SK-N-SH (cell line): ENCODE measurements at regions not wholly inside any gene's neighbourhood (a gene's known extent, or its start where the extent isn't known, plus 50 kb on each side); places are given as distances from the start of the nearest gene placed in this dataset.
A peak's percentile ranks its signal among the peaks of the same experiment; 100 is the strongest.

Experiments
- CTCF ChIA-PET: fragments of 300-600, 350-600 bp; formaldehyde crosslinking; extraction: SDS; loops from one replicate; lab custom pipeline; 2021; lab: Yijun Ruan, JAX
- POLR2A ChIA-PET: fragments of 350-600 bp; sonication (Branson Sonifier 250); formaldehyde crosslinking; extraction: SDS; loops from one replicate; lab custom pipeline; 2020; ENCODE audit warnings: antibody characterized with exemption, inconsistent platforms; lab: Yijun Ruan, JAX
- DNase-seq: peaks from one replicate; pipeline ENCODE4 v3.0.0; 2012
- H2AFZ ChIP-seq: fragments of 200-600 bp; sonication (generic); 2 replicates; pipeline ENCODE4 v1.8.1; 2016; ENCODE audit warnings: antibody characterized with exemption, mild to moderate bottlenecking, low read depth
- H3F3A ChIP-seq: fragments of 200-600 bp; sonication (generic); replicated peaks from 2 replicates; pipeline ENCODE3; 2016; ENCODE audit warnings: antibody characterized with exemption, mild to moderate bottlenecking; ENCODE audit not compliant: insufficient read depth
- H3K27ac ChIP-seq, 2 experiments: fragments of 200-500 bp in 1 of 2; fragments of 200-600 bp in 1 of 2; sonication (Bioruptor generic) in 1 of 2; sonication (generic), shearing (Covaris generic) in 1 of 2; 2 replicates each; pipeline versions ENCODE4 v1.5.1 to v1.6.1; 2014 to 2016; ENCODE audit warnings: low read depth in 2 of 2, inconsistent platforms in 1 of 2, low read length in 1 of 2, mild to moderate bottlenecking in 1 of 2, mixed read lengths in 1 of 2
- H3K27me3 ChIP-seq: fragments of 200-600 bp; sonication (generic), shearing (Covaris generic); 2 replicates; pipeline ENCODE4 v1.6.1; 2016; ENCODE audit warnings: mixed run types; ENCODE audit not compliant: insufficient read depth
- H3K36me3 ChIP-seq, 2 experiments: fragments of 200-500 bp in 1 of 2; fragments of 200-600 bp in 1 of 2; sonication (Bioruptor generic) in 1 of 2; sonication (generic) in 1 of 2; replicated peaks in 1 of 2; 2 replicates each; pipeline versions ENCODE3 to v1.5.1; 2014 to 2016; ENCODE audit warnings: low read length in 1 of 2, mild to moderate bottlenecking in 1 of 2; ENCODE audit not compliant: insufficient read depth in 2 of 2, control insufficient read depth in 1 of 2
- H3K4me1 ChIP-seq, 2 experiments: fragments of 200-500 bp in 1 of 2; fragments of 200-600 bp in 1 of 2; sonication (Bioruptor generic) in 1 of 2; sonication (generic), shearing (Covaris generic) in 1 of 2; 2 replicates each; pipeline versions ENCODE4 v1.5.1 to v1.6.1; 2014 to 2016; ENCODE audit warnings: low read depth in 1 of 2, low read length in 1 of 2, mixed run types in 1 of 2; ENCODE audit not compliant: insufficient read depth in 2 of 2, control insufficient read depth in 1 of 2
- H3K4me2 ChIP-seq: fragments of 200-600 bp; sonication (generic), shearing (Covaris generic); 2 replicates; pipeline ENCODE4 v1.6.1; 2017; ENCODE audit warnings: mixed run types
- H3K4me3 ChIP-seq, 2 experiments: fragments of 200-500 bp in 1 of 2; fragments of 200-600 bp in 1 of 2; sonication (Bioruptor generic) in 1 of 2; sonication (generic), shearing (Covaris generic) in 1 of 2; 2 replicates each; pipeline versions ENCODE4 v1.5.1 to v1.8.1; 2014 to 2016; ENCODE audit warnings: low read depth in 2 of 2, inconsistent platforms in 1 of 2, low read length in 1 of 2, mild to moderate bottlenecking in 1 of 2, mixed read lengths in 1 of 2, moderate library complexity in 1 of 2
- H3K79me2 ChIP-seq: fragments of 200-600 bp; sonication (generic); 2 replicates; pipeline ENCODE4 v1.8.1; 2017; ENCODE audit warnings: mild to moderate bottlenecking; ENCODE audit not compliant: insufficient read depth
- H3K9ac ChIP-seq: fragments of 200-600 bp; sonication (generic); 2 replicates; pipeline ENCODE4 v1.6.1; 2017; ENCODE audit warnings: mixed run types
- H3K9me2 ChIP-seq: fragments of 200-600 bp; sonication (generic); 2 replicates; pipeline ENCODE4 v1.6.1; 2017; ENCODE audit warnings: mixed run types
- H3K9me3 ChIP-seq: fragments of 200-600 bp; sonication (generic); 2 replicates; pipeline ENCODE4 v1.6.1; 2017; ENCODE audit warnings: mixed run types, mild to moderate bottlenecking, moderate library complexity
- H4K20me1 ChIP-seq: fragments of 200-600 bp; sonication (generic); 2 replicates; pipeline ENCODE4 v1.6.1; 2017; ENCODE audit warnings: mild to moderate bottlenecking, mixed run types; ENCODE audit not compliant: insufficient read depth
- ELF1 ChIP-seq: IDR thresholded peaks from 2 replicates; pipeline ENCODE4 v1.4.0; 2012
- EP300 ChIP-seq, 2 experiments: IDR thresholded peaks; 2 replicates each; pipeline versions ENCODE4 v1.4.0 to v1.6.1; 2012; ENCODE audit warnings: borderline replicate concordance in 1 of 2, low read depth in 1 of 2, low read length in 1 of 2
- FOXJ3 ChIP-seq: sonication (generic); formaldehyde crosslinking; IDR thresholded peaks from 2 replicates; pipeline ENCODE4 v1.5.1; 2020; ENCODE audit warnings: mild to moderate bottlenecking, missing genetic modification reagents
- GABPA ChIP-seq: IDR thresholded peaks from 2 replicates; pipeline ENCODE4 v1.4.0; 2012; ENCODE audit warnings: low read depth, mild to moderate bottlenecking
- GATA2 ChIP-seq: sonication (generic); formaldehyde crosslinking; IDR thresholded peaks from 2 replicates; pipeline ENCODE4 v1.5.0; 2020; ENCODE audit warnings: mild to moderate bottlenecking, missing genetic modification reagents
- MEF2A ChIP-seq: IDR thresholded peaks from 2 replicates; pipeline ENCODE4 v1.4.0; 2012; ENCODE audit warnings: low read depth, borderline replicate concordance
- MXI1 ChIP-seq: IDR thresholded peaks from 2 replicates; pipeline ENCODE4 v1.6.1; 2012; ENCODE audit warnings: mild to moderate bottlenecking, low read depth, low read length, improper control_type of control experiment
- NRF1 ChIP-seq: IDR thresholded peaks from 2 replicates; pipeline ENCODE4 v1.6.1; 2012; ENCODE audit warnings: low read depth, mild to moderate bottlenecking, low read length
- SIN3A ChIP-seq: IDR thresholded peaks from 2 replicates; pipeline ENCODE4 v1.6.1; 2012; ENCODE audit warnings: low read depth, mild to moderate bottlenecking, low read length, moderate library complexity, borderline replicate concordance
- TCF12 ChIP-seq: IDR thresholded peaks from 2 replicates; pipeline ENCODE4 v1.4.0; 2012
- TEAD4 ChIP-seq: IDR thresholded peaks from 2 replicates; pipeline ENCODE4 v1.4.0; 2012; ENCODE audit warnings: mild to moderate bottlenecking, borderline replicate concordance; ENCODE audit not compliant: insufficient read depth
- WGBS: methylation state at CpG from one replicate; pipeline ENCODE4 v1.1.6; 2017; ENCODE audit warnings: low lambda C conversion rate; 5-methylcytosine and 5-hydroxymethylcytosine counted together

GRCh38 chr6:166009385-166010031 lies 158.1 kb downstream of the TBXT start:
- Histone ChIP-seq H3K9me3 (no peaks in the 10 kb centered on the region), H3K9me2 (no peaks in the 10 kb centered on the region), H3K4me2 (no peak overlapping the region), H3K27ac (no peak overlapping the region), H3K9ac (no peak overlapping the region), H3K4me3 (no peak overlapping the region; a peak in 1 of 4 replicates), H2AFZ (no peak overlapping the region), H4K20me1 (no peaks in the 10 kb centered on the region), H3K79me2 (no peaks in the 10 kb centered on the region), H3K36me3 (no peaks in the 10 kb centered on the region), H3F3A (no peaks in the 10 kb centered on the region), H3K27me3 (no peaks in the 10 kb centered on the region; the same call in 1 of the 2 replicates), H3K4me1 (peaks cover 0 to 37% of the 10 kb centered on the region in 2 experiments; a peak in 2 of 4 replicates)
- ChIA-PET POLR2A (no interaction called here), CTCF (interaction anchor here (0.8 to 2.8 kb wide), 5 partner anchors 20 to 121 kb away, joined by 3 to 14 read pairs (median 4); no protein-coding TSS in a partner anchor)
- TF ChIP-seq MEF2A (no peak), ELF1 (no peak), SIN3A (no peak), EP300 (IDR thresholded peaks at IDR 0.05; ENCODE audit: borderline replicate concordance in 1 of 2, low read depth in 1 of 2, low read length in 1 of 2) (no peak)
- DNase-seq = no peak
- WGBS = 59% methylated on average over 8 of the region's 8 CpGs

- Histone ChIP-seq H3K9me2 (no peaks in the 10 kb centered on the region), H3K9ac (no peak overlapping the region), H3K4me1 (peaks cover 0 to 38% of the 10 kb centered on the region in 2 experiments; a peak in 2 of 4 replicates), H3K4me2 (peak overlapping the region; percentile 57; the same call in 1 of the 2 replicates), H3K27ac (peak overlapping the region in 1 of 2 experiments; percentile 24; a peak in 1 of 4 replicates), H3K79me2 (no peaks in the 10 kb centered on the region), H4K20me1 (no peaks in the 10 kb centered on the region), H2AFZ (no peak overlapping the region), H3F3A (no peaks in the 10 kb centered on the region), H3K36me3 (no peaks in the 10 kb centered on the region), H3K9me3 (no peaks in the 10 kb centered on the region), H3K4me3 (peak overlapping the region; percentile 41; a peak in 2 of 4 replicates), H3K27me3 (no peaks in the 10 kb centered on the region; the same call in 1 of the 2 replicates)
- POLR2A ChIA-PET = no interaction called here
- 2% methylated on average over 36 of the region's 68 CpGs for WGBS
- CTCF ChIA-PET = interaction anchor here (0.8 to 2.8 kb wide), 9 partner anchors 16 to 119 kb away, joined by 3 to 14 read pairs (median 4); no protein-coding TSS in a partner anchor
- TF ChIP-seq TCF12 (no peak), TEAD4 (no peak), MXI1 (peak; percentile 60; the same call in 1 of the 2 replicates), NRF1 (peak; percentile 3; the same call in 1 of the 2 replicates), GATA2 (no peak), FOXJ3 (peak; percentile 17; the same call in 1 of the 2 replicates), ELF1 (no peak), GABPA (no peak), MEF2A (no peak)
- DNase-seq = peak; percentile 75
Observed at GRCh38 chr6:166008441-166009369, 158.9 kb downstream of the TBXT start.
